Fibroblast of lung (primary cell): ENCODE measurements at regions not wholly inside any gene's neighbourhood (a gene's known extent, or its start where the extent isn't known, plus 50 kb on each side); places are given as distances from the start of the nearest gene placed in this dataset.

Source experiments
- EZH2 ChIP-seq: IDR thresholded peaks from 2 replicates; pipeline ENCODE4 v1.5.1; 2012; ENCODE audit warnings: low read length, control low read depth, mild to moderate bottlenecking; ENCODE audit errors: missing control alignments
- TF ChIP-seq, protein P1 (sequence below), 2 donors: IDR thresholded peaks in 1 of 2; conservative IDR thresholded peaks in 1 of 2; 1 replicate in 1 of 2; 2 replicates in 1 of 2; pipeline ENCODE4 v1.5.1; 2011 to 2012; ENCODE audit warnings: low read length in 2 of 2, control low read depth in 1 of 2, inconsistent platforms in 1 of 2, low read depth in 1 of 2, mild to moderate bottlenecking in 1 of 2

GRCh38 chr12:58071994-58072393 is 130.6 kb downstream of the ATP23 start:
- TF ChIP-seq, protein P1, sequence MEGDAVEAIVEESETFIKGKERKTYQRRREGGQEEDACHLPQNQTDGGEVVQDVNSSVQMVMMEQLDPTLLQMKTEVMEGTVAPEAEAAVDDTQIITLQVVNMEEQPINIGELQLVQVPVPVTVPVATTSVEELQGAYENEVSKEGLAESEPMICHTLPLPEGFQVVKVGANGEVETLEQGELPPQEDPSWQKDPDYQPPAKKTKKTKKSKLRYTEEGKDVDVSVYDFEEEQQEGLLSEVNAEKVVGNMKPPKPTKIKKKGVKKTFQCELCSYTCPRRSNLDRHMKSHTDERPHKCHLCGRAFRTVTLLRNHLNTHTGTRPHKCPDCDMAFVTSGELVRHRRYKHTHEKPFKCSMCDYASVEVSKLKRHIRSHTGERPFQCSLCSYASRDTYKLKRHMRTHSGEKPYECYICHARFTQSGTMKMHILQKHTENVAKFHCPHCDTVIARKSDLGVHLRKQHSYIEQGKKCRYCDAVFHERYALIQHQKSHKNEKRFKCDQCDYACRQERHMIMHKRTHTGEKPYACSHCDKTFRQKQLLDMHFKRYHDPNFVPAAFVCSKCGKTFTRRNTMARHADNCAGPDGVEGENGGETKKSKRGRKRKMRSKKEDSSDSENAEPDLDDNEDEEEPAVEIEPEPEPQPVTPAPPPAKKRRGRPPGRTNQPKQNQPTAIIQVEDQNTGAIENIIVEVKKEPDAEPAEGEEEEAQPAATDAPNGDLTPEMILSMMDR (conservative IDR thresholded peaks at IDR 0.05 in 1 of 2, IDR thresholded peaks at IDR 0.05 in 1 of 2; ENCODE audit: low read depth in 1 of 2, low read length in 2 of 2): no peak
- TF ChIP-seq EZH2: no peak
